ENCODE measurements at regions not wholly inside any gene's neighbourhood (a gene's known extent, or its start where the extent isn't known, plus 50 kb on each side); places are given as distances from the start of the nearest gene placed in this dataset.

DNA sequence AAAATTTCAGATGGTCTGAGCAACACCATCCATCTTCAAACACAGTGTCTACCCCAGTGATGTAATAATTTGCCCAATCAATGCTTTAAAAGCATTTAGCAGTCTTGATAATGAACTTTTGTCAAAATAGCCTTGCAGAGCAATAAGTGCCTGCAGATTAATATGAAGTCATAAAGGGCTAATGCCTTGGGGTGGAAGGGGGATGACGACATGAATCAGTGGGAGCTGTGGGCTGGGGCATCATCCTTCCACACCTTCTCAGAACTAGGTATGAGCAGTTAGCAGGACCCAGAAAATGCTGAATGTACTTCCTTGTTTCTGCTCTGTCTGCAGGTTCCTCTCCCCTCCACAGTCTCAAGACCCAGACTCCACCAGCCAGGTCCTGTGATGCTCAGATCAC is 166.2 kb upstream of the MAFB start:
- H3K4me1 Mint-ChIP-seq (ENCODE audit: low read depth, unreplicated experiment) = no peaks in the 10 kb centered on the region
- H3K4me1 ChIP-seq (ENCODE audit: insufficient read depth, low read length) = peaks cover 2% of the 10 kb centered on the region
- no peaks in the 10 kb centered on the region for H4K20me1 ChIP-seq (ENCODE audit: insufficient read depth, low read length)
- H3K36me3 ChIP-seq (ENCODE audit: insufficient read depth, low read length) = no peaks in the 10 kb centered on the region
- H3K27me3 Mint-ChIP-seq (ENCODE audit: low read depth, unreplicated experiment) = peaks cover 40% of the 10 kb centered on the region
- no peak overlapping the region for H3K27ac ChIP-seq (ENCODE audit: low read depth, low read length)
- no peaks in the 10 kb centered on the region for H3K36me3 Mint-ChIP-seq (ENCODE audit: low read depth, unreplicated experiment)
- H3K4me3 ChIP-seq (ENCODE audit: insufficient read depth, low read depth, low read length) = no peak overlapping the region
- peaks cover 2% of the 10 kb centered on the region for H3K27me3 ChIP-seq (ENCODE audit: insufficient read depth, low read length)
- no peak overlapping the region for H3K4me3 Mint-ChIP-seq (ENCODE audit: unreplicated experiment)
- no peak for TF ChIP-seq EZH2 (IDR thresholded peaks at IDR 0.05; ENCODE audit: insufficient read depth, low read length)
- TF ChIP-seq, protein P1, sequence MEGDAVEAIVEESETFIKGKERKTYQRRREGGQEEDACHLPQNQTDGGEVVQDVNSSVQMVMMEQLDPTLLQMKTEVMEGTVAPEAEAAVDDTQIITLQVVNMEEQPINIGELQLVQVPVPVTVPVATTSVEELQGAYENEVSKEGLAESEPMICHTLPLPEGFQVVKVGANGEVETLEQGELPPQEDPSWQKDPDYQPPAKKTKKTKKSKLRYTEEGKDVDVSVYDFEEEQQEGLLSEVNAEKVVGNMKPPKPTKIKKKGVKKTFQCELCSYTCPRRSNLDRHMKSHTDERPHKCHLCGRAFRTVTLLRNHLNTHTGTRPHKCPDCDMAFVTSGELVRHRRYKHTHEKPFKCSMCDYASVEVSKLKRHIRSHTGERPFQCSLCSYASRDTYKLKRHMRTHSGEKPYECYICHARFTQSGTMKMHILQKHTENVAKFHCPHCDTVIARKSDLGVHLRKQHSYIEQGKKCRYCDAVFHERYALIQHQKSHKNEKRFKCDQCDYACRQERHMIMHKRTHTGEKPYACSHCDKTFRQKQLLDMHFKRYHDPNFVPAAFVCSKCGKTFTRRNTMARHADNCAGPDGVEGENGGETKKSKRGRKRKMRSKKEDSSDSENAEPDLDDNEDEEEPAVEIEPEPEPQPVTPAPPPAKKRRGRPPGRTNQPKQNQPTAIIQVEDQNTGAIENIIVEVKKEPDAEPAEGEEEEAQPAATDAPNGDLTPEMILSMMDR (IDR thresholded peaks at IDR 0.05; ENCODE audit: insufficient read depth, low read depth, low read length) = no peak
- DNase-seq (ENCODE audit: low read depth) (no peak), FAIRE-seq (no peak)
- H2AFZ ChIP-seq (ENCODE audit: low read depth, low read length) = no peak overlapping the region
- H3K9ac ChIP-seq (ENCODE audit: low read length) = no peak overlapping the region
- peaks cover 2% of the 10 kb centered on the region for H3K9me3 Mint-ChIP-seq (ENCODE audit: unreplicated experiment)
- H3K27ac Mint-ChIP-seq (ENCODE audit: unreplicated experiment) = no peak overlapping the region
- no peak overlapping the region for H3K4me2 ChIP-seq (ENCODE audit: low read length)
- no peaks in the 10 kb centered on the region for H3K9me3 ChIP-seq (ENCODE audit: insufficient read depth, low read depth, low read length)
- no peaks in the 10 kb centered on the region for H3K79me2 ChIP-seq (ENCODE audit: insufficient read depth, low read length)

DNA sequence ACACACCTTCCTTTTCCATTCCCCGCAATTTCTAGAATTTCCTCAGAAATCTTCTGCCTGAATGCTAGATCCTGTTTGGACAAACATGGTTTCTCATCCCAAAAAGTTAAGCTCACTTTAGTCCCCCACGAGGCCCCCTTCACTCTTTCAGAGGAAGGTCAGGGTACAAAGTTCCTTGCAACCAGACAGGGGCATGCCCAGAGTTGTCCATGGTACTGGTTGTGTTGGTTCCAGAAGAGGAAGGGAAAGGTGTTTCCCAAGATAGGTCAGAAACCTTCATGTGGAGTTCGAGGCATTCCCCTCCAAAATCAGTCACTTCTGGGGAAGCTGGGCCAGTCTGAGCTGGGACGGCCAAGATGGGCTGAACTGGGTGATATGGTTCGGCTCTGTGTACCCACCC is 167.6 kb upstream of the MAFB start:
- H3K9ac ChIP-seq (ENCODE audit: low read length) = no peak overlapping the region
- no peaks in the 10 kb centered on the region for H3K9me3 ChIP-seq (ENCODE audit: insufficient read depth, low read depth, low read length)
- peaks cover 2% of the 10 kb centered on the region for H3K27me3 ChIP-seq (ENCODE audit: insufficient read depth, low read length)
- H3K4me3 ChIP-seq (ENCODE audit: insufficient read depth, low read depth, low read length) = no peak overlapping the region
- no peak for DNase-seq (ENCODE audit: low read depth)
- H3K27ac ChIP-seq (ENCODE audit: low read depth, low read length) = no peak overlapping the region
- peaks cover 4% of the 10 kb centered on the region for H3K4me1 Mint-ChIP-seq (ENCODE audit: low read depth, unreplicated experiment)
- H3K27ac Mint-ChIP-seq (ENCODE audit: unreplicated experiment) = no peak overlapping the region
- no peak overlapping the region for H3K4me2 ChIP-seq (ENCODE audit: low read length)
- no peaks in the 10 kb centered on the region for H4K20me1 ChIP-seq (ENCODE audit: insufficient read depth, low read length)
- H3K4me3 Mint-ChIP-seq (ENCODE audit: unreplicated experiment) = no peak overlapping the region
- H3K27me3 Mint-ChIP-seq (ENCODE audit: low read depth, unreplicated experiment) = peaks cover 43% of the 10 kb centered on the region
- H3K79me2 ChIP-seq (ENCODE audit: insufficient read depth, low read length) = no peaks in the 10 kb centered on the region
- H2AFZ ChIP-seq (ENCODE audit: low read depth, low read length) = no peak overlapping the region
- H3K9me3 Mint-ChIP-seq (ENCODE audit: unreplicated experiment) = peaks cover 2% of the 10 kb centered on the region
- no peaks in the 10 kb centered on the region for H3K36me3 Mint-ChIP-seq (ENCODE audit: low read depth, unreplicated experiment)
- TF ChIP-seq EZH2 (IDR thresholded peaks at IDR 0.05; ENCODE audit: insufficient read depth, low read length) = no peak
- TF ChIP-seq, protein P1 (IDR thresholded peaks at IDR 0.05; ENCODE audit: insufficient read depth, low read depth, low read length) = no peak
- peaks cover 11% of the 10 kb centered on the region for H3K4me1 ChIP-seq (ENCODE audit: insufficient read depth, low read length)
- no peaks in the 10 kb centered on the region for H3K36me3 ChIP-seq (ENCODE audit: insufficient read depth, low read length)
- no peak for FAIRE-seq

DNA sequence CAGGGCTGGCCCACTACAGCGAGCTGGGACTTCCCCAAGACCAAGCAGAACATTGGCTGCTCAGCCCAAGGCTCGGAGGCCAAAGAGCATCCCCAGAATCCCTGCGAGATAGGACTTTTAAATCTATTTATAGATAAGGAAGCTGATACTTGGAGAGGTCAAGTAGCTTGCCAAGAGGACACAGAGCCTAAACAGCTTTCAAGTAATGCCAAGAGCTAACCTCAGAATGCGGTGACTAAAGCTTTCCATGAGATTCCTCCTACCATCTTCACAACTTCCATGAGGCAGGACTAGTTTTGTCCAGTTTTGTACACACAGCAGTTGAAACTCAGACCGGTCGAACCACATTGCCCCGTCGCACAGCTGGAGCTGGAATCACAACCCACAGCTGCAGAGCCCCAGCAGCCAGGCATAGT is 168.1 kb upstream of the TOP1 start:
- no peak overlapping the region for H3K4me2 ChIP-seq (ENCODE audit: low read length)
- FAIRE-seq (no peak), DNase-seq (ENCODE audit: low read depth) (peak; percentile 86)
- H3K9ac ChIP-seq (ENCODE audit: low read length) = no peak overlapping the region
- H3K27me3 Mint-ChIP-seq (ENCODE audit: low read depth, unreplicated experiment) = peaks cover 49% of the 10 kb centered on the region
- TF ChIP-seq EZH2 (IDR thresholded peaks at IDR 0.05; ENCODE audit: insufficient read depth, low read length) = no peak
- TF ChIP-seq, protein P1 (IDR thresholded peaks at IDR 0.05; ENCODE audit: insufficient read depth, low read depth, low read length) = no peak
- no peak overlapping the region for H3K27ac ChIP-seq (ENCODE audit: low read depth, low read length)
- H3K4me1 Mint-ChIP-seq (ENCODE audit: low read depth, unreplicated experiment) = peaks cover 4% of the 10 kb centered on the region
- H3K27me3 ChIP-seq (ENCODE audit: insufficient read depth, low read length) = peaks cover 4% of the 10 kb centered on the region
- H3K27ac Mint-ChIP-seq (ENCODE audit: unreplicated experiment) = no peak overlapping the region
- H3K36me3 ChIP-seq (ENCODE audit: insufficient read depth, low read length) = no peaks in the 10 kb centered on the region
- no peaks in the 10 kb centered on the region for H3K79me2 ChIP-seq (ENCODE audit: insufficient read depth, low read length)
- H2AFZ ChIP-seq (ENCODE audit: low read depth, low read length) = no peak overlapping the region
- peaks cover 4% of the 10 kb centered on the region for H3K9me3 Mint-ChIP-seq (ENCODE audit: unreplicated experiment)
- no peak overlapping the region for H3K4me3 Mint-ChIP-seq (ENCODE audit: unreplicated experiment)
- no peak overlapping the region for H3K4me3 ChIP-seq (ENCODE audit: insufficient read depth, low read depth, low read length)
- no peaks in the 10 kb centered on the region for H3K36me3 Mint-ChIP-seq (ENCODE audit: low read depth, unreplicated experiment)
- H3K9me3 ChIP-seq (ENCODE audit: insufficient read depth, low read depth, low read length) = no peaks in the 10 kb centered on the region
- peaks cover 11% of the 10 kb centered on the region for H3K4me1 ChIP-seq (ENCODE audit: insufficient read depth, low read length)
- no peaks in the 10 kb centered on the region for H4K20me1 ChIP-seq (ENCODE audit: insufficient read depth, low read length)
